ENCODE measurements at regions not wholly inside any gene's neighbourhood (a gene's known extent, or its start where the extent isn't known, plus 50 kb on each side); places are given as distances from the start of the nearest gene placed in this dataset.

DNA sequence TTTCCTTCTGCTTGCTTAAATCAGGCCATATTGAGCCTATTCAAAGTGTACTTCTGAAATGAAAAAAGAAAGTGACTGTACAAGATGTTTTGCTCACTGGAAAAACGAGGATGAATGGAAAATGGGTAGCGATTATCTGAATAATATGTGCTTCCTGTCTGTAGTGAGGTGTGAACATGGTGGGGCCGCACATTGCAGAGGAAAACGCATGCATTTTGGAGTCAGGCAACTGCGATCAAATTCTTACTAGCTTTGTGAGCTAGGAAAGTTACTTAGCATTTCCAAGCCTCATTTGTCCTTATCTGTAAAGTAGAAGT is 73.0 kb upstream of the PRSS3 start:
- H2AFZ ChIP-seq (ENCODE audit: low read depth, low read length): no peak overlapping the region
- dilution Hi-C loops (cut with MboI; ENCODE audit: extremely low pct_ligation_motif_present, low sequenced_read_pairs) (no loop called here), intact Hi-C loops (cut with micrococcal nuclease) (loop anchor here (1.0 to 10.0 kb wide), 4 partner anchors 98 to 435 kb away; partner anchors contain the start of genes AQP7 and NOL6)
- peaks cover 0 to 4% of the 10 kb centered on the region in 2 experiments for H3K27me3 ChIP-seq (ENCODE audit: control insufficient read depth in 2 of 2, insufficient read depth in 2 of 2, low read length in 2 of 2)
- BruUV-seq (replicated peaks): no TSS peak
- TF ChIP-seq POLR2AphosphoS5 (IDR thresholded peaks at IDR 0.05; ENCODE audit: insufficient read depth, low read depth, low read length): no peak
- no peak for TF ChIP-seq FOS (IDR thresholded peaks at IDR 0.05; ENCODE audit: borderline replicate concordance, insufficient read depth, low read length)
- no peak for TF ChIP-seq POLR2A (IDR thresholded peaks at IDR 0.05; ENCODE audit: low read depth, low read length)
- no peak for TF ChIP-seq MYC (IDR thresholded peaks at IDR 0.05; ENCODE audit: low read depth, low read length)
- TF ChIP-seq, protein P1, sequence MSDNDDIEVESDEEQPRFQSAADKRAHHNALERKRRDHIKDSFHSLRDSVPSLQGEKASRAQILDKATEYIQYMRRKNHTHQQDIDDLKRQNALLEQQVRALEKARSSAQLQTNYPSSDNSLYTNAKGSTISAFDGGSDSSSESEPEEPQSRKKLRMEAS (IDR thresholded peaks at IDR 0.05; ENCODE audit: insufficient read depth, insufficient read length): no peak
- TF ChIP-seq, protein P2, sequence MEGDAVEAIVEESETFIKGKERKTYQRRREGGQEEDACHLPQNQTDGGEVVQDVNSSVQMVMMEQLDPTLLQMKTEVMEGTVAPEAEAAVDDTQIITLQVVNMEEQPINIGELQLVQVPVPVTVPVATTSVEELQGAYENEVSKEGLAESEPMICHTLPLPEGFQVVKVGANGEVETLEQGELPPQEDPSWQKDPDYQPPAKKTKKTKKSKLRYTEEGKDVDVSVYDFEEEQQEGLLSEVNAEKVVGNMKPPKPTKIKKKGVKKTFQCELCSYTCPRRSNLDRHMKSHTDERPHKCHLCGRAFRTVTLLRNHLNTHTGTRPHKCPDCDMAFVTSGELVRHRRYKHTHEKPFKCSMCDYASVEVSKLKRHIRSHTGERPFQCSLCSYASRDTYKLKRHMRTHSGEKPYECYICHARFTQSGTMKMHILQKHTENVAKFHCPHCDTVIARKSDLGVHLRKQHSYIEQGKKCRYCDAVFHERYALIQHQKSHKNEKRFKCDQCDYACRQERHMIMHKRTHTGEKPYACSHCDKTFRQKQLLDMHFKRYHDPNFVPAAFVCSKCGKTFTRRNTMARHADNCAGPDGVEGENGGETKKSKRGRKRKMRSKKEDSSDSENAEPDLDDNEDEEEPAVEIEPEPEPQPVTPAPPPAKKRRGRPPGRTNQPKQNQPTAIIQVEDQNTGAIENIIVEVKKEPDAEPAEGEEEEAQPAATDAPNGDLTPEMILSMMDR (IDR thresholded peaks at IDR 0.05; ENCODE audit: extremely low read depth in 1 of 2, insufficient read depth in 1 of 2, low read depth in 1 of 2, low read length in 2 of 2): no peak
- TF ChIP-seq JUN (IDR thresholded peaks at IDR 0.05; ENCODE audit: borderline replicate concordance, insufficient read depth, insufficient read length, low read depth): no peak
- no peak for TF ChIP-seq GATA2 (IDR thresholded peaks at IDR 0.05; ENCODE audit: insufficient read depth, insufficient read length, low read depth, low read length)
- no peak for TF ChIP-seq EZH2 (IDR thresholded peaks at IDR 0.05; ENCODE audit: borderline replicate concordance, low read depth, low read length, severe bottlenecking)
- POLR2A ChIA-PET: no interaction called here
- FAIRE-seq: no peak
- no peaks in the 10 kb centered on the region for H3K79me2 ChIP-seq (ENCODE audit: control insufficient read depth, insufficient read depth, low read length)
- CTCF ChIA-PET: interaction anchor here (1.1 to 11.5 kb wide), 5 partner anchors 13 to 111 kb away, joined by 3 to 561 read pairs (median 4); no protein-coding TSS in a partner anchor
- no peaks in the 10 kb centered on the region for H3K36me3 ChIP-seq (ENCODE audit: control insufficient read depth in 2 of 2, extremely low read depth in 1 of 2, insufficient read depth in 2 of 2, low read length in 2 of 2)
- H4K20me1 ChIP-seq (replicated peaks; ENCODE audit: control insufficient read depth, extremely low read depth, insufficient read depth, low read length): no peaks in the 10 kb centered on the region
- H3K9ac ChIP-seq (replicated peaks; ENCODE audit: extremely low read depth, insufficient read depth, low read length): no peak overlapping the region
- H3K4me3 ChIP-seq (replicated peaks in 1 of 3; ENCODE audit: insufficient read depth in 1 of 3, low read depth in 1 of 3, low read length in 3 of 3): no peak overlapping the region
- H3K9me1 ChIP-seq (replicated peaks; ENCODE audit: control insufficient read depth, extremely low read depth, insufficient read depth, low read length): no peaks in the 10 kb centered on the region
- H3K4me2 ChIP-seq (ENCODE audit: insufficient read depth, low read length): no peak overlapping the region
- no peak for DNase-seq (ENCODE audit: low read depth, low spot score)
- no peak overlapping the region for H3K27ac ChIP-seq (ENCODE audit: insufficient read depth, low read depth, low read length)
- H3K9me3 ChIP-seq (replicated peaks; ENCODE audit: control insufficient read depth, insufficient read depth, low read length): no peaks in the 10 kb centered on the region
- peaks cover 13% of the 10 kb centered on the region for H3K4me1 ChIP-seq (ENCODE audit: control insufficient read depth, extremely low read depth, insufficient read depth, low read length)

Measured in endothelial cell of umbilical vein (primary cell).